ENCODE measurements at regions not wholly inside any gene's neighbourhood (a gene's known extent, or its start where the extent isn't known, plus 50 kb on each side); places are given as distances from the start of the nearest gene placed in this dataset.
"Not testable (repeated sequence)": the region's sequence is repeated elsewhere in the genome, so short reads cannot be mapped to it uniquely, and the experiment has no call there.

DNA sequence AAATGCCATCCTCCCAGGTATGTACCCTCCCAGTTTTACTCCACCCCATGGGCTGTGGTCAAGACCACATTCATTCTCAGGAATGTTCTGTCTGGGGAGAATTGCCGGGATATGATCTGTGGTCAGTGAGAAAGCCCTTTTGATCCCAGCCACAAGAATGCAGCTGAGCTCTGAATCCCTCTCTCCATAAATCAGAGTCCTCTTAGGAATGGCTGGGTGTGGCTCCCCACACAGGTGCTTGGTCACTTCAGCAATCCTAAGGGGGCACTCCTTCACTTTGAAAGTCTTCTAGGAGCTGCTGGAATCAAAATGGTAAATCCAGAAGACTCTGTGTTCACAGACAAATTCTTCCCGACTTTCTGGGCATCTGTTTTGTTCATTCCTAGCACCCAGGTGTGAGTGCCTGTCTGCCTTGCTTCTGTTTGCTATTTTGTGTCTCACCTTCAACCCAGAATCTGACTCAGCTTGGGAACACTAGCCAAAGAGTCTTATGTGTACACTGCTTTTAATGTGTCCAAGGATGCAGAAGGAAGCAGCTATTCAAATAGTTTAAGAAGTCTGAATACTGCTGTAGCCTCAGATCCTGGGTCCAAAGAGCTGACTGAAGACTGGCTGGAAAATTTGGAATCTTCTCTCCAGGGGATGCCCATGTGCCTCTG lies 144.6 kb upstream of the CDKN3 start:
- Mint-ChIP-seq H3K36me3 (ENCODE audit: insufficient read depth) (no peaks in the 10 kb centered on the region), H3K27ac (no peak overlapping the region), H3K9me3 (no peaks in the 10 kb centered on the region), H3K4me3 (no peak overlapping the region), H3K27me3 (peaks cover 40 to 66% of the 10 kb centered on the region in 2 donors), H3K4me1 (ENCODE audit: low read depth in 2 of 2) (no peaks in the 10 kb centered on the region)
- DNase-seq (no peak), ATAC-seq (replicated peaks) (no peak)

DNA sequence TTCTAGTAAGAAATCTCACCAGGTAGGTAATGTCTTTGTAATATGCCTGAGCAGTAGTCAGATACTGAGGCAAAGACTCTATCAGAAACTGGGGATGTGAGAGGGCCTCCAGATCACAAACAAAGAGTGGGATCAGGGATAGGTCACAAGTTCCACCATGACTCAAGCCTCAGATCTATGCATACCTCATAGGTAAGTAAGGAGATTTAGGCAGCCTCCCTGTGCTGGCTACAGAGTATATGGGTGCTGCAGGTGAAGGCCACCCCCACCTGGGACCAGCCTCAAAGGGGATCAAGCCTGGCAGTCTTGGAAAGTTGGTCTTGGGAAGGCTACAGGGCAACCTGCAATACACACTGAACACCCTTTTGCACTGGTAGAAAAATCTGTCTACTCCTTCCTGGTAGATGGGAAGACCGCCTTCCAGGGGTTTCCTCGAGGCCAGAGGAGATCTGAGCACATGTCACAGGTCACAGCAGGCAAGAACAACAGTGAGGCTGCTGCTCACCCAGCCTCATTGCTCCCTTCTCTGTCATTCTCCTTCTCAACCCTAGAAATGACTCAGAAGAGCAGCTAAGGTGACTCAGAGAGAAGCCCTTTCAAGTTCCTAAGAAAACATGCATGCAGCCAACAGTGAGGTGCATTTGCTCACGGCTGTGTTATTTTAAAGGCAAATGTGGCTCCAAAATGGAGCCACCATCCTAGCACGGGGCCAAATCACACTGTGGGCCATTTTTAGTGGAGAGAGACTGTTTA lies 143.4 kb upstream of the CDKN3 start:
- ATAC-seq (replicated peaks), result no peak
- no peak for DNase-seq
- Mint-ChIP-seq H3K36me3 (ENCODE audit: insufficient read depth) (no peaks in the 10 kb centered on the region), H3K4me3 (no peak overlapping the region), H3K9me3 (no peaks in the 10 kb centered on the region), H3K27me3 (peaks cover 33 to 66% of the 10 kb centered on the region in 2 donors), H3K27ac (no peak overlapping the region), H3K4me1 (ENCODE audit: low read depth in 2 of 2) (no peaks in the 10 kb centered on the region)

DNA sequence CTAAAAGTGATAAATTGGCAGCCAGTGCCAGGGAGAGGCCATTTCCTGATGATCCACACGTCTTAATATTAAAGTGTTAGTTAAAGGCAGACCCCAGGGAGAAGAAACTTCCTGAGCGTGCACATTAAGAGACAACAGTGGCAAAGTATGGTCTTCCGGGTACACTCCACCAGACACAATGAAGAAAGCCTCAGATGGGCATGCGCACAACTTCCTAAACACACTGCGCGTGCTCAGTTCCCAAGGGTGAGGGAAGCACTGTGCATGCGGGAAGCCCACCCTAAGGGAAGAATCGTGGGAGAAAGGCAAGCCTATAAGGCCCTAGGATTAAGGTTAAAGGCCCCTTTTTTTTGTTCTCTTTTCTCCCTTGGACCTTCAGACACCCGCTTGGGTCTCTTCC lies 140.7 kb upstream of the CDKN3 start:
- Mint-ChIP-seq H3K27ac (no peak overlapping the region), H3K36me3 (ENCODE audit: insufficient read depth) (no peaks in the 10 kb centered on the region), H3K27me3 (peaks cover 35 to 49% of the 10 kb centered on the region in 2 donors), H3K9me3 (no peaks in the 10 kb centered on the region), H3K4me3 (no peak overlapping the region), H3K4me1 (ENCODE audit: low read depth in 2 of 2) (no peaks in the 10 kb centered on the region)
- ATAC-seq (replicated peaks) (no peak), DNase-seq (no peak)

DNA sequence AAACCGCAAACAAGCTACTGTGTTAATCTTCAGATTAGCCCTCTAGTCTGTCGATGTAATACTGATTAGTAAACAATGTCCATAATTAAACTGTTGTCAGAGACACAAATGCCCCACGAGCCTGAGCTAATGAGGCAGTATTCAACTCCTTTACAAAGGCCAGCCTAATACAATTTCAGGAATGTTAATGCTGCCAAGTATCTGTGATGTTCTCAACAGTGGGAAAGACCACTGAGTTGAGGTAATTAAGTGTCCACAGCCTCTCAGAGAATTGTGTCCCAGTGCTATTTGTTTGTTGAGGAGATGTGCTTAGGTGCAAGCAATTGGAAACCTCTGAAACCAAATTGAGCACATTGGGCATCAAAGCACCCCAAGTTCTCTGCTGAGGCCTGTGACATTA lies 139.4 kb upstream of the CDKN3 start:
- DNase-seq (no peak), ATAC-seq (replicated peaks) (no peak)
- H3K27me3 Mint-ChIP-seq, result peaks cover 29 to 36% of the 10 kb centered on the region in 2 donors
- H3K36me3 Mint-ChIP-seq (ENCODE audit: insufficient read depth), result no peaks in the 10 kb centered on the region
- H3K9me3 Mint-ChIP-seq, result no peaks in the 10 kb centered on the region
- no peak overlapping the region for H3K27ac Mint-ChIP-seq
- no peak overlapping the region for H3K4me3 Mint-ChIP-seq
- H3K4me1 Mint-ChIP-seq (ENCODE audit: low read depth in 2 of 2), result no peaks in the 10 kb centered on the region

DNA sequence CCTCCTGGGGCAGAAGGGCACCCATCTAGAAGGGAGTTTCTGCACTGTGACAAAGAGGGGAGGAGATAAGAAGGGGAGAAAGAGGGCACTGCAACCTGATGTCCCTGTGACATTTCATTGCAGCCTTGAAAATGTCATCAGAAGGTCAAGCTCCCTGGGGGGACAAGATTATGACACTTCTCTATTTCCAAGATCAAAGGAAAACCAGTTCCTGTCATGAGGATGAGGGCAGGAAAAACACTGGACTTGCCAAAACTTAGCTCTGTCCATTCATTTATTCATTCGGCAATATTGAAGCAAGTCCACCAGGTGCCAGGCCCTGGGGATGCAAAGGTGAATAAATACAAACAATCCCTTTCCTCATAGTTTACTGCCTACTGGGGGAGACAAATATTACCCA lies 138.4 kb upstream of the CDKN3 start:
- no peak for DNase-seq
- H3K4me3 Mint-ChIP-seq, result no peak overlapping the region
- H3K4me1 Mint-ChIP-seq (ENCODE audit: low read depth in 2 of 2), result no peaks in the 10 kb centered on the region
- no peak overlapping the region for H3K27ac Mint-ChIP-seq
- no peak for ATAC-seq (replicated peaks)
- no peaks in the 10 kb centered on the region for H3K36me3 Mint-ChIP-seq (ENCODE audit: insufficient read depth)
- H3K9me3 Mint-ChIP-seq, result no peaks in the 10 kb centered on the region
- peaks cover 32 to 36% of the 10 kb centered on the region in 2 donors for H3K27me3 Mint-ChIP-seq

DNA sequence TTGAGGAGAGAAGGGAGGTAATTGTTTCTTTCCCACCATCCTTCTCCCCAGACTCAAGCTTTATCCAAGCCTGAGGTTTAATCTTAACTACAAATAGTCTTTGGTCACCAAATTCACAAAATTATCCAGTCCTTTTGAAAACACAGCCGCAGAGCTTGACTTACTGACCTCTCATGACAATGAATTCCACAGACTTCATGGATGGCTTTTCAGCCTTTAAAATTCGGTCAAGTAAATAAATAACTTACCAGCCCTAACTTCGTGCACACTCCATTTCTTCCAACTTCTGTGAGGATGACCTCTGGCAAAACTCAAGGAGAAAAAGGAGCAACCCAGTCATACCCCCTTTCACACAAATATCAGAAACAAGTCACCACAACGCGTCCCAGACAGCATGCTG lies 137.0 kb upstream of the CDKN3 start:
- no peak overlapping the region for H3K27ac Mint-ChIP-seq
- peaks cover 35 to 38% of the 10 kb centered on the region in 2 donors for H3K27me3 Mint-ChIP-seq
- no peaks in the 10 kb centered on the region for H3K36me3 Mint-ChIP-seq (ENCODE audit: insufficient read depth)
- DNase-seq (no peak), ATAC-seq (replicated peaks) (no peak)
- H3K4me3 Mint-ChIP-seq, result no peak overlapping the region
- no peaks in the 10 kb centered on the region for H3K9me3 Mint-ChIP-seq
- H3K4me1 Mint-ChIP-seq (ENCODE audit: low read depth in 2 of 2), result no peaks in the 10 kb centered on the region

DNA sequence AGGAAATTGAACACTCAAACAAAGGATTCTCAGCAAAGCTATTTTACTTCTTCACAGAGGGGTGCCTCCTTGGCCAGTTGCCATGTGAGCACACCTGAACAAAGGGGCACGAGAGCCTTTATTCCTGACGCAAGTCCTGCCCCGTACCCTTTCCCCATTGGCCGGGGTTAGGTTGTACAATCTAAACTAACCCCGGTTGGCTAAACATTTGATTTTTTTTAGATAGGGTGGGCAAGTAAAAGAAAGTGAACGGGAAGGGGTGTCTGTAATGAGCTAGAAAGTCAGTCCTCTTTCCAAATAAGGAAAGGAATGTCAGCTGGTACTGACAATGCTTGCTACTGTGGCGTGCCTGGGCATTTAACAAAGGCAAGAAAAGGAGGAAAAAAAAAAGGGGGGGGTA lies 135.5 kb upstream of the CDKN3 start:
- no peak for ATAC-seq (replicated peaks)
- Mint-ChIP-seq H3K9me3 (no peaks in the 10 kb centered on the region), H3K4me1 (ENCODE audit: low read depth in 2 of 2) (no peaks in the 10 kb centered on the region), H3K36me3 (ENCODE audit: insufficient read depth) (no peaks in the 10 kb centered on the region), H3K27me3 (peaks cover 43 to 50% of the 10 kb centered on the region in 2 donors), H3K27ac (no peak overlapping the region), H3K4me3 (no peak overlapping the region)
- DNase-seq, result no peak

DNA sequence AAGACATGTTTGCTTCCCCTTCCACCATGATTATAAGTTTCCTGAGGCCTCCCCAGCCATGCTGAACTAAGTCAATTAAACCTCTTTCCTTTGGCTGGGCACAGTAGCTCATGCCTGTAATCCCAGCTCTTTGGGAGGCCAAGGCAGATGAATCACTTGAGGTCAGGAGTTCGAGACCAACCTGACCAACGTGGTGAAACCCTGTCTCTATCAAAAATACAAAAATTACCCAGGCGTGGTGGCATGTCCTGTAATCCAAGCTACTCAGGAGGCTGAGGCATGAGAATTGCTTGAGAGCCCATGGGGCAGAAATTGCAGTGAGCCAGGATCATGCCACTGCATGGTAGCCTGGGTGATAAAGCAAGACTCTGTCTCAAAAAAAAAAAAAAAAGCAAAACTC lies 130.2 kb upstream of the CDKN3 start:
- H3K27me3 Mint-ChIP-seq, result peaks cover 33 to 40% of the 10 kb centered on the region in 2 donors
- not testable (repeated sequence) for H3K4me1 Mint-ChIP-seq (ENCODE audit: low read depth in 2 of 2); H3K27ac Mint-ChIP-seq; H3K4me3 Mint-ChIP-seq; ATAC-seq (replicated peaks); H3K9me3 Mint-ChIP-seq; H3K36me3 Mint-ChIP-seq (ENCODE audit: insufficient read depth); DNase-seq

DNA sequence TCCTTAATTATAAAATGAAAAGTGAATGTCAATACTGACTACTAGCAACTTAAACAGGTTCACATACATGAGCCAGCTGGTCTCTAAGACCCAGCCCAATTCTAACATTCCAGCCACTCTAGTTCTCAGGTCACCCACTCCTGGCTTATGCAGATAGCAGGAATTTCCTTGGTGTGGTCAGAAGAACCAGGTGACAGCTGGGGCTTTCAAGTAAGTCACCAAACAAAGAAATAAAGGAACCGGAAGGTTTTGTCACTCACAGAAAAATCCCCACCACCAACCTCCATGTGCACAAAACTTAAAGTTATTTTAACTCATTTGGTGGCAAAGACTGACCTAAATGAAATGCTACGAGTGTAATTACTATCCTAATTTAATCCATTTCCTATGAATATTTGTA lies 129.6 kb upstream of the CDKN3 start:
- peaks cover 33 to 40% of the 10 kb centered on the region in 2 donors for H3K27me3 Mint-ChIP-seq
- no peak overlapping the region for H3K4me3 Mint-ChIP-seq
- DNase-seq, result no peak
- H3K4me1 Mint-ChIP-seq (ENCODE audit: low read depth in 2 of 2), result no peaks in the 10 kb centered on the region
- H3K36me3 Mint-ChIP-seq (ENCODE audit: insufficient read depth), result no peaks in the 10 kb centered on the region
- no peak overlapping the region for H3K27ac Mint-ChIP-seq
- no peaks in the 10 kb centered on the region for H3K9me3 Mint-ChIP-seq
- no peak for ATAC-seq (replicated peaks)

DNA sequence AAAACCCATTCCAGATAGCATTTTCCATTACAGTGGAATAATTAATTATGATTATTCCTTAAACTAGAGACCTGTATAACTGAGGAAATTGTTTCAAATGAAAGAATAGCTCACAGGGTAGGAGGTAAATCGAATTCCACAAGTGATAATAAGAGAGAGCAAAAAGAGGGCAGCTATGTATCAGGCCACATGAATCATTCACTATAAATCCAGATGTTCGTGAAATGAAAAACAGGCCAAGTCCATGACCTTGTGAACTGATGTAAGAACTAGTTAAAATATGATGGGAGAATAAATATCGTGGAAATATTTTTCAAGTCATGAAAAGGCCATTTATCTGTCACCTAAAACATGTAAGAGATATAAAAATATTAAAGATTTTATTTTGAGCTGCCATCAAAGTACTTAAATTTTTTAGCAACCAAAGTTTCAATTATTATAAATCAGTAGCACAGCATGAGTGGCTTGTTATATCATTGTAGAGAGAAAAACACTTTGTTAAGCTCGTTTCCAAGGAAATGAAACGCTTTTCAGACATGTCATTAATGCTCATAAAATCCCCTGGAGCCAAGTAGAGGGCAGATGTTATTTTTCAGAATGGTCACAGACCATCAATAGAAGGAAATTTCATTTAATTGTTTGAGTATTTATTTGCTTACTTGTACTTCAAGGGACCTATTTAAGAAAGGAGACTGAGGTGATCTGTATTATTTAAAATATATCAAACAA lies 120.6 kb upstream of the CDKN3 start:
- no peaks in the 10 kb centered on the region for H3K36me3 Mint-ChIP-seq (ENCODE audit: insufficient read depth)
- H3K27ac Mint-ChIP-seq, result no peak overlapping the region
- H3K4me3 Mint-ChIP-seq, result no peak overlapping the region
- H3K27me3 Mint-ChIP-seq, result peaks cover 12 to 24% of the 10 kb centered on the region in 2 donors
- H3K4me1 Mint-ChIP-seq (ENCODE audit: low read depth in 2 of 2), result no peaks in the 10 kb centered on the region
- ATAC-seq (replicated peaks) (no peak), DNase-seq (no peak)
- no peaks in the 10 kb centered on the region for H3K9me3 Mint-ChIP-seq

DNA sequence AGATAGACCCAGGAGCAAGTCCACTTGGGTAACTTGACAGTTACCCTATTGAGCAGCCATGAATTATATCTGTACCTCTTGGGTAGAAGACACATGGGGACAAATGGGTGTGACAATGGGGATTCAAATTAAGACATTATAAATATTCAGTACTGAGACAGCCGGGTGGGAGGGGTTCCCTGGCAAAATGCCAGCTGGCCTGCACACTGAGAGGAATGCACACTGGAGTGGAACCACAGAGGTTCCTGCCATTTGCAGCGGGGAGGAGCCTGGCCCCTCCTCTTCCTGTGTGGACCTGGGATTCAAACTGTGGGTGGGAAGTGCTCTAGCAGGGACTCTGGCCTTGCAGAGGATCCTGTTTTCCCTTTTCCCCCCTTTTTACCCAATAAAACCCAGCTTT lies 118.7 kb upstream of the CDKN3 start:
- Mint-ChIP-seq H3K27me3 (peaks cover 12 to 26% of the 10 kb centered on the region in 2 donors), H3K36me3 (ENCODE audit: insufficient read depth) (no peaks in the 10 kb centered on the region), H3K4me1 (ENCODE audit: low read depth in 2 of 2) (no peaks in the 10 kb centered on the region), H3K27ac (no peak overlapping the region), H3K9me3 (no peaks in the 10 kb centered on the region), H3K4me3 (no peak overlapping the region)
- ATAC-seq (replicated peaks) (no peak), DNase-seq (no peak)

DNA sequence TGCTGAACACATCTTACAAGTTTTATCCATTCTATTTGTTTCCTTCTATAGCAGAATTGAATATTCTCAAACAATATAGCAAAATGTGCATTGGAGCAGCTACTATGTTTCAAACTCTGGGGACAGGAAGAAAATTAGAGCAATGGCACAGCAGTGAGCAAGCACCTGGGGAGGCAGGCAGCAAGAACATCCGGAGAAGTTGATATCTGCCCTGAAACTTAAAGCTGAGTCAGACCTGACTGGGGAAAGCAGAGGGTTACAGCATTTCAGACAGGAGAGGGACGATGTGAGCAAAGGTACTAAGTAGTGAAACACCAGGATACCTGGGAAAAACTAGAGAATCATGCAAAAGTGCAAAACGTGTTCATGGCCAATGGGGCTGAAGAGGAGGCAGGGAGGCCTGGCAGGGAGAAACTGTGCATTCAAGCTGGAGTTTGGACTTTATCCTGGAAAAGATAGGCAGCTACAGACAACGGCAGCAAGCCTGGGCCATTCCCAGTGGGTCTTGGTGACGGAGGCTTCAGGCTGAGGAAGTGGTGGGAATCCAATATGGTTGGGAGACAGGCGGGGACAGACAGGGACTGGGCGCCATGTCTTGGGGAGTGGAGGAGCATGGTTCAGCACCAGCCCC lies 118.0 kb upstream of the CDKN3 start:
- Mint-ChIP-seq H3K4me3 (no peak overlapping the region), H3K27ac (no peak overlapping the region), H3K4me1 (ENCODE audit: low read depth in 2 of 2) (no peaks in the 10 kb centered on the region), H3K36me3 (ENCODE audit: insufficient read depth) (no peaks in the 10 kb centered on the region), H3K27me3 (peaks cover 12 to 31% of the 10 kb centered on the region in 2 donors), H3K9me3 (no peaks in the 10 kb centered on the region)
- ATAC-seq (replicated peaks), result no peak
- DNase-seq, result no peak

DNA sequence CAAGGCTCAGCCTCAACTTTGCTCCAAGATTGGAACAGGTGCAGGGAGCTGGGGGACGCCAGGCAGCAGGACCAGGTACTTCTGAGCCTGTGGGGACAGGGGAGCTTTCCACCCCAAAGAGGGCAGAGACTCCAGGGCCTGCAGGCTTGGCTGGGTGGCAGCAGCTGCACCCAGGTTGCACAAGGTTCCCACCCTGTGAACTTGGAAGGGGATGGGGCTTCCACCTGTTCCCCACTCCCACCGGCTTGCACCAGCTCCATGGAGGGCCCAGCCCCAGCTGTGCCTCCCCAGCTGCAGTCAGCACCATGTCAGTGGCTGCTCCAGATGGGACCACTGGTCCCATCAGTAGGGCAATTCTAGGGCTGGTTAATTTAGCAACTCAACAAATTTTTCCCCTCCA lies 114.0 kb upstream of the CDKN3 start:
- DNase-seq, result no peak
- H3K27ac Mint-ChIP-seq, result no peak overlapping the region
- no peak for ATAC-seq (replicated peaks)
- H3K4me3 Mint-ChIP-seq, result no peak overlapping the region
- H3K4me1 Mint-ChIP-seq (ENCODE audit: low read depth in 2 of 2), result no peaks in the 10 kb centered on the region
- no peaks in the 10 kb centered on the region for H3K36me3 Mint-ChIP-seq (ENCODE audit: insufficient read depth)
- H3K27me3 Mint-ChIP-seq, result peaks cover 17 to 50% of the 10 kb centered on the region in 2 donors
- no peaks in the 10 kb centered on the region for H3K9me3 Mint-ChIP-seq
